PC-3 (cell line): ENCODE measurements at regions not wholly inside any gene's neighbourhood (a gene's known extent, or its start where the extent isn't known, plus 50 kb on each side); places are given as distances from the start of the nearest gene placed in this dataset.

Experiments used
- ATAC-seq: fragments of 200-7000 bp; cut with Tn5 transposase; 2 replicates; pipeline ENCODE4 v1.9.1; 2020; ENCODE audit warnings: mild to moderate bottlenecking, moderate library complexity
- BruUV-seq: library from RNA; stranded (reverse); fragments of 400-500 nt; replicated peaks from 2 replicates; lab custom pipeline; 2021; lab: Mats Ljungman, UMichigan
- CTCF ChIA-PET: fragments of 300-600 bp; sonication (Branson Sonifier 250); formaldehyde crosslinking; loops from one replicate; lab custom pipeline; 2022; ENCODE audit warnings: antibody characterized with exemption; lab: Charles Lee
- POLR2A ChIA-PET: fragments of 300-600 bp; sonication (Branson Sonifier 250); formaldehyde crosslinking; loops from one replicate; lab custom pipeline; 2022; ENCODE audit warnings: antibody characterized with exemption; ENCODE audit not compliant: unreplicated experiment; lab: Charles Lee
- DNase-seq: peaks from one replicate; pipeline ENCODE4 v3.0.0-alpha.2; 2015
- H2AFZ ChIP-seq: fragments of 300-600 bp; sonication (generic); 2 replicates; pipeline ENCODE4 v1.6.0; 2016; ENCODE audit warnings: antibody characterized with exemption, low read length
- H3F3A ChIP-seq: fragments of 300-600 bp; sonication (generic); one replicate; pipeline ENCODE4 v1.6.0; 2017; ENCODE audit warnings: antibody characterized with exemption, low read length, control low read depth, mild to moderate bottlenecking; ENCODE audit not compliant: unreplicated experiment
- H3K27ac ChIP-seq: fragments of 300-600 bp; sonication (generic); 2 replicates; pipeline ENCODE4 v1.5.1; 2016; ENCODE audit warnings: mild to moderate bottlenecking, low read length
- H3K27me3 ChIP-seq: fragments of 300-600 bp; sonication (generic); 2 replicates; pipeline ENCODE4 v1.6.1; 2016; ENCODE audit warnings: low read length, mixed read lengths
- H3K36me3 ChIP-seq: fragments of 300-600 bp; sonication (generic); 2 replicates; pipeline ENCODE4 v1.6.1; 2016; ENCODE audit warnings: low read depth, mixed run types, low read length, mixed read lengths
- H3K4me1 ChIP-seq: fragments of 300-600 bp; sonication (generic); 2 replicates; pipeline ENCODE4 v1.5.1; 2016; ENCODE audit warnings: low read length; ENCODE audit not compliant: insufficient read depth
- H3K4me2 ChIP-seq: fragments of 300-600 bp; sonication (generic); 2 replicates; pipeline ENCODE4 v1.6.0; 2016; ENCODE audit warnings: low read length
- H3K4me3 ChIP-seq: fragments of 300-600 bp; sonication (generic); 2 replicates; pipeline ENCODE4 v1.5.1; 2016; ENCODE audit warnings: mild to moderate bottlenecking, low read length, mixed read lengths
- H3K79me2 ChIP-seq: fragments of 300-600 bp; sonication (generic); 2 replicates; pipeline ENCODE4 v1.6.1; 2017; ENCODE audit warnings: low read length, mixed read lengths
- H3K9ac ChIP-seq: fragments of 300-600 bp; sonication (generic); 2 replicates; pipeline ENCODE4 v1.6.0; 2016; ENCODE audit warnings: mild to moderate bottlenecking, low read length
- H3K9me2 ChIP-seq: fragments of 300-600 bp; sonication (generic); replicated peaks from 2 replicates; pipeline ENCODE4 v1.6.1; 2016; ENCODE audit warnings: mixed run types, low read length, mixed read lengths
- H3K9me3 ChIP-seq: fragments of 300-600 bp; sonication (generic); 2 replicates; pipeline ENCODE4 v1.6.1; 2016; ENCODE audit warnings: low read length, mixed read lengths
- H4K20me1 ChIP-seq: fragments of 300-600 bp; sonication (generic); 2 replicates; pipeline ENCODE4 v1.6.1; 2016; ENCODE audit warnings: low read length, mixed read lengths
- EZH2 ChIP-seq: fragments of 300-600 bp; sonication (generic); IDR thresholded peaks from one replicate; pipeline ENCODE4 v1.6.1; 2017; ENCODE audit warnings: antibody characterized with exemption, mild to moderate bottlenecking, low read length; ENCODE audit not compliant: unreplicated experiment
- EZH2phosphoT487 ChIP-seq: fragments of 300-600 bp; sonication (generic); IDR thresholded peaks from 2 replicates; pipeline ENCODE4 v1.6.1; 2018; ENCODE audit warnings: mild to moderate bottlenecking, antibody characterized with exemption, low read length, borderline replicate concordance
- intact Hi-C: fragments of 100-400 bp; cut with micrococcal nuclease; formaldehyde crosslinking; loops from 2 replicates; pipeline ENCODE4 v1.9.0; 2023
- TF ChIP-seq, protein P1 (sequence below): fragments of 300-600 bp; sonication (generic); conservative IDR thresholded peaks from 2 replicates; pipeline ENCODE4 v1.5.1; 2017; ENCODE audit warnings: antibody characterized with exemption, low read depth, mild to moderate bottlenecking, low read length

DNA sequence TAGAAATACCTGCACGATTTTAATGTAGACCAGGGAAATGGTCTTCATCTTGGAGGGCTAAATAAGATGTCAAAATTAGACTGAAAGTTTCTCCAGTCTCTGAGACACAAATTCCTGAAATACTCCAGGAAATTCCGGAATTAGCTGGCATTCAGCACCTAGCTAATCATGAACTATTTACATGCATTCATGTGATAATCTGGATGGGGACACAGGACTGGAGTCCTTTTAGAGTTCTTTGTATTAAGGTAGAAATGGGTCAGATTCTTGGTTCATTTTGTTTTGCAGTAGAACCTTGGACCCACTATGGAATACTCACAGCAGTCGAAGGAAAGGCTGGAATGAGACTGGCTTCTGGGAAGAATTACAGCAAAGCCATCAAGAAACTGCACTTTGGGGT lies 65.3 kb upstream of the MDFIC start:
- DNase-seq: no peak
- ChIA-PET POLR2A (no interaction called here), CTCF (no interaction called here)
- H3K36me3 ChIP-seq: no peaks in the 10 kb centered on the region
- TF ChIP-seq EZH2 (no peak), EZH2phosphoT487 (no peak)
- TF ChIP-seq, protein P1, sequence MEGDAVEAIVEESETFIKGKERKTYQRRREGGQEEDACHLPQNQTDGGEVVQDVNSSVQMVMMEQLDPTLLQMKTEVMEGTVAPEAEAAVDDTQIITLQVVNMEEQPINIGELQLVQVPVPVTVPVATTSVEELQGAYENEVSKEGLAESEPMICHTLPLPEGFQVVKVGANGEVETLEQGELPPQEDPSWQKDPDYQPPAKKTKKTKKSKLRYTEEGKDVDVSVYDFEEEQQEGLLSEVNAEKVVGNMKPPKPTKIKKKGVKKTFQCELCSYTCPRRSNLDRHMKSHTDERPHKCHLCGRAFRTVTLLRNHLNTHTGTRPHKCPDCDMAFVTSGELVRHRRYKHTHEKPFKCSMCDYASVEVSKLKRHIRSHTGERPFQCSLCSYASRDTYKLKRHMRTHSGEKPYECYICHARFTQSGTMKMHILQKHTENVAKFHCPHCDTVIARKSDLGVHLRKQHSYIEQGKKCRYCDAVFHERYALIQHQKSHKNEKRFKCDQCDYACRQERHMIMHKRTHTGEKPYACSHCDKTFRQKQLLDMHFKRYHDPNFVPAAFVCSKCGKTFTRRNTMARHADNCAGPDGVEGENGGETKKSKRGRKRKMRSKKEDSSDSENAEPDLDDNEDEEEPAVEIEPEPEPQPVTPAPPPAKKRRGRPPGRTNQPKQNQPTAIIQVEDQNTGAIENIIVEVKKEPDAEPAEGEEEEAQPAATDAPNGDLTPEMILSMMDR: no peak
- H3K4me2 ChIP-seq: no peak overlapping the region
- H3K4me1 ChIP-seq: no peaks in the 10 kb centered on the region
- no peaks in the 10 kb centered on the region for H3K9me2 ChIP-seq
- H3K9ac ChIP-seq: no peak overlapping the region
- no peak overlapping the region for H2AFZ ChIP-seq
- no peaks in the 10 kb centered on the region for H3F3A ChIP-seq
- no peaks in the 10 kb centered on the region for H3K27me3 ChIP-seq
- no peak overlapping the region for H3K4me3 ChIP-seq
- no peaks in the 10 kb centered on the region for H3K79me2 ChIP-seq
- no peaks in the 10 kb centered on the region for H4K20me1 ChIP-seq
- no peak for ATAC-seq
- no peak overlapping the region for H3K27ac ChIP-seq
- H3K9me3 ChIP-seq: no peaks in the 10 kb centered on the region
- intact Hi-C loops: no loop called here
- BruUV-seq: no TSS peak

DNA sequence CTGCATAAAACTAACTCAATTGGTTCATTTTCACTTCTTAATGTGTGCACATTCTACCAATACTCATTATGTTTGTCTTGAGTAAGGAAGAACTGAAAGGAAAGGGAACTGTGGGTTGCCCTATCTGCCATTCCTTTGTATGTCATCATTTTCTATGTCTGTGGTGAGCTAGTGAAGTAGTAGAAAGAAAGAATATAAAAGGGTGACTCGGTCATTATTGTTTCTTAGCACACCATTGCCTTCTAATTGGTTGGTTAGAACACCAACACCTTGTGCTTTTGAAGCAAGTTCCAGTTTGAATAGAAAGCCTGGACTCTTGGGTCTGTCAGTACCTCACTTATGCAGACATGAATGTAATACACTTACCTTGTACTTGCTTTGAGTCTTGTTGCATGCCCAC lies 64.3 kb upstream of the MDFIC start:
- Histone ChIP-seq H3K9me2 (no peaks in the 10 kb centered on the region), H3K4me2 (no peak overlapping the region), H3K79me2 (no peaks in the 10 kb centered on the region), H3K4me1 (no peaks in the 10 kb centered on the region), H3K27me3 (no peaks in the 10 kb centered on the region), H3K36me3 (no peaks in the 10 kb centered on the region), H3K4me3 (no peak overlapping the region), H3K9me3 (no peaks in the 10 kb centered on the region), H3K9ac (no peak overlapping the region), H3F3A (no peaks in the 10 kb centered on the region), H4K20me1 (no peaks in the 10 kb centered on the region), H2AFZ (no peak overlapping the region), H3K27ac (no peak overlapping the region)
- CTCF ChIA-PET: no interaction called here
- intact Hi-C loops: no loop called here
- DNase-seq (no peak), ATAC-seq (no peak)
- TF ChIP-seq, protein P1: no peak
- TF ChIP-seq EZH2 (no peak), EZH2phosphoT487 (no peak)
- POLR2A ChIA-PET: no interaction called here
- BruUV-seq: no TSS peak

DNA sequence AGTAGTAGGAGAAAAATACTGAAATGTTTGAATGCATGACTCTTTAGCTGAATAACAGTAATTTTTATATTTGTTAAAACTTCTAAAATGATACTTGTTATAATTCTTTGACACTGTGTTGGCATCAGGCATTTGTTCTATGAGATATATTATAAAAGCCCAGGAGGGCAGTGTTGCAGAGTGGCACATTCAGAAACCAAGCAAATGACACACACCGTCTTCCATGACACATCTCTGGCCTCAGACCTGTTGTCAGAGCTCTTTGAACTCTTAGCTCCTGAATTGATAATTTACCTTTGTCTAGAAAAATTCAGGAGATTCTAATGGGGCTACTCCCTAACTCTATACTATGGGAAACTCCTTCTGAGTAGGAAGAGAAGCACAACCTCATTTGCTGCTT lies 62.4 kb upstream of the MDFIC start:
- no peak for TF ChIP-seq EZH2phosphoT487
- no peak for TF ChIP-seq EZH2
- TF ChIP-seq, protein P1: no peak
- intact Hi-C loops: no loop called here
- CTCF ChIA-PET: no interaction called here
- Histone ChIP-seq H3K4me1 (peaks cover 9% of the 10 kb centered on the region), H3F3A (no peaks in the 10 kb centered on the region), H3K9me3 (no peaks in the 10 kb centered on the region), H3K9me2 (no peaks in the 10 kb centered on the region), H3K27ac (no peak overlapping the region), H3K9ac (no peak overlapping the region), H3K4me2 (no peak overlapping the region), H4K20me1 (no peaks in the 10 kb centered on the region), H2AFZ (no peak overlapping the region), H3K27me3 (no peaks in the 10 kb centered on the region), H3K4me3 (no peak overlapping the region), H3K36me3 (no peaks in the 10 kb centered on the region), H3K79me2 (no peaks in the 10 kb centered on the region)
- DNase-seq (no peak), ATAC-seq (no peak)
- POLR2A ChIA-PET: no interaction called here
- BruUV-seq: no TSS peak
